OCI-LY3 (cell line): ENCODE measurements at regions not wholly inside any gene's neighbourhood (a gene's known extent, or its start where the extent isn't known, plus 50 kb on each side); places are given as distances from the start of the nearest gene placed in this dataset.
"Not testable (repeated sequence)": the region's sequence is repeated elsewhere in the genome, so short reads cannot be mapped to it uniquely, and the experiment has no call there.

Experiments
- H2AFZ ChIP-seq: fragments of 200-600, 300-600 bp; shearing (Covaris generic); 2 replicates; pipeline ENCODE4 v1.6.0; 2014; ENCODE audit warnings: antibody characterized with exemption, low read depth, low read length
- H3K27ac ChIP-seq: fragments of 200-600, 300-600 bp; sonication (generic); 2 replicates; pipeline ENCODE4 v1.5.1; 2014; ENCODE audit warnings: mild to moderate bottlenecking, low read length, moderate library complexity, mixed read lengths
- H3K27me3 ChIP-seq: fragments of 200-600, 300-600 bp; sonication (generic); 2 replicates; pipeline ENCODE4 v1.6.1; 2014; ENCODE audit warnings: low read depth, low read length, mixed read lengths
- H3K36me3 ChIP-seq: fragments of 200-600, 300-600 bp; sonication (generic); replicated peaks from 2 replicates; pipeline ENCODE3; 2014; ENCODE audit warnings: low read depth, low read length, mixed read lengths
- H3K4me1 ChIP-seq: fragments of 300-600, 200-600 bp; sonication (generic); 2 replicates; pipeline ENCODE4 v1.6.1; 2014; ENCODE audit warnings: low read length, mixed read lengths
- H3K4me2 ChIP-seq: fragments of 200-600, 300-600 bp; sonication (generic); 2 replicates; pipeline ENCODE4 v1.6.1; 2014; ENCODE audit warnings: low read length, mixed read lengths
- H3K4me3 ChIP-seq: fragments of 300-600, 200-600 bp; sonication (generic); 2 replicates; pipeline ENCODE4 v1.5.1; 2014; ENCODE audit warnings: antibody characterized with exemption, mild to moderate bottlenecking, low read length, moderate library complexity
- H3K79me2 ChIP-seq: fragments of 300-600, 200-600 bp; shearing (Covaris generic); 2 replicates; pipeline ENCODE4 v1.6.1; 2014; ENCODE audit warnings: mild to moderate bottlenecking, low read length, mixed read lengths
- H3K9ac ChIP-seq: fragments of 300-600, 200-600 bp; shearing (Covaris generic); 2 replicates; pipeline ENCODE4 v1.6.0; 2014; ENCODE audit warnings: mild to moderate bottlenecking, low read length, moderate library complexity
- H3K9me3 ChIP-seq: fragments of 200-600, 300-600 bp; shearing (Covaris generic); 2 replicates; pipeline ENCODE4 v1.6.1; 2014; ENCODE audit warnings: low read length, mixed read lengths; ENCODE audit not compliant: insufficient read depth
- H4K20me1 ChIP-seq: fragments of 200-600, 300-600 bp; sonication (generic); 2 replicates; pipeline ENCODE4 v1.6.1; 2016; ENCODE audit warnings: low read length, mixed read lengths; ENCODE audit not compliant: insufficient read depth
- CTCF ChIP-seq: fragments of 200-600, 300-600 bp; sonication (generic); IDR thresholded peaks from 2 replicates; pipeline ENCODE4 v1.5.1; 2014; ENCODE audit warnings: antibody characterized with exemption, low read length, low read depth
- EZH2phosphoT487 ChIP-seq: fragments of 200-600 bp; shearing (Covaris generic); IDR thresholded peaks from 2 replicates; pipeline ENCODE4 v1.6.1; 2018; ENCODE audit warnings: antibody characterized with exemption, mixed run types, low read depth

DNA sequence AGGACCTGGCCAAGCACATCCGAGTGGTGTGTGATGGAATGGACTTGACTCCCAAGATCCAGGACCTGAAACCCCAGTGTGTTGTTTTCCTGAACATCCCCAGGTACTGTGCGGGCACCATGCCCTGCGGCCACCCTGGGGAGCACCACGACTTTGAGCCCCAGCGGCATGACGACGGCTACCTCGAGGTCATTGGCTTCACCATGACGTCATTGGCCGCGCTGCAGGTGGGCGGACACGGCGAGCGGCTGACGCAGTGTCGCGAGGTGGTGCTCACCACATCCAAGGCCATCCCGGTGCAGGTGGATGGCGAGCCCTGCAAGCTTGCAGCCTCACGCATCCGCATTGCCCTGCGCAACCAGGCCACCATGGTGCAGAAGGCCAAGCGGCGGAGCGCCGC lies 90.2 kb downstream of the LACC1 start:
- H2AFZ ChIP-seq, H3K4me2 ChIP-seq, H3K4me3 ChIP-seq, H3K27ac ChIP-seq, H4K20me1 ChIP-seq, H3K9me3 ChIP-seq, H3K9ac ChIP-seq, H3K79me2 ChIP-seq, H3K27me3 ChIP-seq, H3K4me1 ChIP-seq, H3K36me3 ChIP-seq: not testable (repeated sequence)

DNA sequence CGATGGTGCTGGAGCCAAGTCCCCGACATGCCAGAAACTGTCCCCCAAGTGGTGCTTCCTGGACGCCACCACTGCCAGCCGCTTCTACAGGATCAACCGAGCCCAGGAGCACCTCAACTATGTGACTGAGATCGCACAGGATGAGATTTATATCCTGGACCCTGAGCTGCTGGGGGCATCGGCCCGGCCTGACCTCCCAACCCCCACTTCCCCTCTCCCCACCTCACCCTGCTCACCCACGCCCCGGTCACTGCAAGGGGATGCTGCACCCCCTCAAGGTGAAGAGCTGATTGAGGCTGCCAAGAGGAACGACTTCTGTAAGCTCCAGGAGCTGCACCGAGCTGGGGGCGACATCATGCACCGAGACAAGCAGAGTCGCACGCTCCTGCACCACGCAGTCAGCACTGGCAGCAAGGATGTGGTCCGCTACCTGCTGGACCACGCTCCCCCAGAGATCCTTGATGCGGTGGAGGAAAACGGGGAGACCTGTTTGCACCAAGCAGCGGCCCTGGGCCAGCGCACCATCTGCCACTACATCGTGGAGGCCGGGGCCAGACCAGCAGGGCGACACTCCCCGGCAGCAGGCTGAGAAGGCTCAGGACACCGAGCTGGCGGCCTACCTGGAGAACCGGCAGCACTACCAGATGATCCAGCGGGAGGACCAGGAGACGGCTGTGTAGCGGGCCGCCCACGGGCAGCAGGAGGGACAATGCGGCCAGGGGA lies 91.0 kb downstream of the LACC1 start:
- not testable (repeated sequence) for H4K20me1 ChIP-seq, H3K27ac ChIP-seq, H3K9ac ChIP-seq, H3K27me3 ChIP-seq, H3K36me3 ChIP-seq, H3K4me2 ChIP-seq, H3K4me3 ChIP-seq, H2AFZ ChIP-seq, H3K4me1 ChIP-seq, H3K79me2 ChIP-seq, H3K9me3 ChIP-seq

GRCh38 chr13:43971324-43971723 lies 91.6 kb downstream of the LACC1 start:
- not testable (repeated sequence) for H3K4me1 ChIP-seq, H3K9me3 ChIP-seq, H3K9ac ChIP-seq, H4K20me1 ChIP-seq, H2AFZ ChIP-seq, H3K4me3 ChIP-seq, H3K27ac ChIP-seq, H3K79me2 ChIP-seq, H3K36me3 ChIP-seq, H3K4me2 ChIP-seq, H3K27me3 ChIP-seq

DNA sequence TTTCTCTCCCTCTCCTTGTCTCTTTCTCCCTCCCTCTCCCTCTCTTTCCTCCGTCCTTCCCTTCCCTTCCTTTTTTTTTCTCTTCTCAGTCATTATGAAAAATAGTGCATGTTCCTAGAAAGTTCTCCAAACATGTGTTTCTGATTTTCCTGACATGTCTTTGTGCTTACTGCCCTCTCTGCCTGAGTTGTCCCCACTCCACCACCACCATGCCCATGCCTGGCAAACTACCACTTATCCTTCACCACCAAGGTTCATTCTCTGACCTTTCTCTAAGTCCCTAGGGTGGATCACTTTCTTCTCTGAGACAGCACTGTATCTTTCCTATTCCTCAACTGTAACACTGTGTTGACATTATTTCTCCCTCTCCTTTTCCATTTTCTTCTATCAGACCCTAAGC lies 98.2 kb downstream of the LACC1 start:
- Histone ChIP-seq H3K36me3 (no peaks in the 10 kb centered on the region), H3K27ac (no peak overlapping the region), H3K4me3 (no peak overlapping the region), H3K4me2 (no peak overlapping the region), H2AFZ (no peak overlapping the region), H3K9me3 (no peaks in the 10 kb centered on the region), H3K79me2 (no peaks in the 10 kb centered on the region), H4K20me1 (no peaks in the 10 kb centered on the region), H3K4me1 (no peaks in the 10 kb centered on the region), H3K27me3 (peaks cover 55% of the 10 kb centered on the region), H3K9ac (no peak overlapping the region)
- TF ChIP-seq EZH2phosphoT487 (no peak), CTCF (no peak)

- Histone ChIP-seq H3K4me1 (no peaks in the 10 kb centered on the region), H3K36me3 (no peaks in the 10 kb centered on the region), H3K9me3 (no peaks in the 10 kb centered on the region), H3K4me3 (no peak overlapping the region), H3K9ac (no peak overlapping the region), H3K4me2 (no peak overlapping the region), H2AFZ (no peak overlapping the region), H4K20me1 (no peaks in the 10 kb centered on the region), H3K27ac (no peak overlapping the region), H3K27me3 (peaks cover 62% of the 10 kb centered on the region), H3K79me2 (no peaks in the 10 kb centered on the region)
- no peak for TF ChIP-seq EZH2phosphoT487
- no peak for TF ChIP-seq CTCF
These were observed 99.0 kb downstream of the LACC1 start for GRCh38 chr13:43978688-43979087.
